ENCODE measurements at regions not wholly inside any gene's neighbourhood (a gene's known extent, or its start where the extent isn't known, plus 50 kb on each side); places are given as distances from the start of the nearest gene placed in this dataset.

DNA sequence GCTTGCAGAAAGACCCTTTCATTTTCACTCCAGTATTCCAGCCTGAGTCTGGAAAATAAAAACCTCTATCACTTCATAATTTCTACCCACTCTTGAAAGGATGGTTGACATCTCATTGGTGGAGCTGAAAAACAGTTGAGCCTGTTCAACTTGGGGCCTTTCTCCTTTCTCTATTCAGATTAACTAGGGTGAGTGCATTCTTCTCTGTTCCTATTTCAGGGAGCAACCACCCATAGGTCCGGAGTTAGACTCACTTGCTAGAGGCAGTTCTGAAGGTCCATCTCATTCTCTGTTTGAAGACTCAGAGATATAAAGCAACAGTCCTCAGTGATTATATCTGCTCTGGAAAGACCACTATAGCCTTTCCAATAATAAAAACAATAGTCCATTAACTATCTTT lies 167.9 kb upstream of the SPOPL start:
- Histone ChIP-seq H3K4me1 (ENCODE audit: control insufficient read depth in 1 of 2, low read depth in 2 of 2) (peaks cover 0 to 21% of the 10 kb centered on the region in 2 donors), H3K4me3 (no peak overlapping the region), H3K27me3 (replicated peaks; ENCODE audit: insufficient read depth) (no peaks in the 10 kb centered on the region), H3K36me3 (no peaks in the 10 kb centered on the region), H3K27ac (no peak overlapping the region), H3K9me3 (no peaks in the 10 kb centered on the region)
- ATAC-seq (ENCODE audit: insufficient number of reproducible peaks, low FRiP score, low read depth) (no peak), DNase-seq (ENCODE audit: low spot score) (no peak)
- TF ChIP-seq, protein P1, sequence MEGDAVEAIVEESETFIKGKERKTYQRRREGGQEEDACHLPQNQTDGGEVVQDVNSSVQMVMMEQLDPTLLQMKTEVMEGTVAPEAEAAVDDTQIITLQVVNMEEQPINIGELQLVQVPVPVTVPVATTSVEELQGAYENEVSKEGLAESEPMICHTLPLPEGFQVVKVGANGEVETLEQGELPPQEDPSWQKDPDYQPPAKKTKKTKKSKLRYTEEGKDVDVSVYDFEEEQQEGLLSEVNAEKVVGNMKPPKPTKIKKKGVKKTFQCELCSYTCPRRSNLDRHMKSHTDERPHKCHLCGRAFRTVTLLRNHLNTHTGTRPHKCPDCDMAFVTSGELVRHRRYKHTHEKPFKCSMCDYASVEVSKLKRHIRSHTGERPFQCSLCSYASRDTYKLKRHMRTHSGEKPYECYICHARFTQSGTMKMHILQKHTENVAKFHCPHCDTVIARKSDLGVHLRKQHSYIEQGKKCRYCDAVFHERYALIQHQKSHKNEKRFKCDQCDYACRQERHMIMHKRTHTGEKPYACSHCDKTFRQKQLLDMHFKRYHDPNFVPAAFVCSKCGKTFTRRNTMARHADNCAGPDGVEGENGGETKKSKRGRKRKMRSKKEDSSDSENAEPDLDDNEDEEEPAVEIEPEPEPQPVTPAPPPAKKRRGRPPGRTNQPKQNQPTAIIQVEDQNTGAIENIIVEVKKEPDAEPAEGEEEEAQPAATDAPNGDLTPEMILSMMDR (IDR thresholded peaks at IDR 0.05): no peak

DNA sequence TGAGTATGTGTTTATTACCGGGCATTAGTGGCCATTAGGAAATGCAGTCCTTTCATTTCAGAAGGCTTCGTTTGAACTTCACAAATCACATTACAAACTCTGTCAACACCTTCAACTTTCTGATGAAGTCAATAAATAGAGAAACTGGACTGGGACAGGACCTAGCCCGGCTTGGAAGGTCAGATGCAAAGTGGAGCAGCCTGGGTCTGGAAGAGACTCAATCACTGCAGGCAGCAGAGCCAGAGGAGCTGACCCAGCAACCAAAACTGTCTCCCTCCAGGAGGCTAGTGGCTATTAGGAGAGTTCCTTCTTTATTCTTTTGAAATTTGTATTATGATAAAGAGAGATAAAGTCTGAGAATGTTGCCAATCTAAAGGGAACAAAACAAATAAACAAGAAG lies 167.2 kb upstream of the SPOPL start:
- peaks cover 0 to 21% of the 10 kb centered on the region in 2 donors for H3K4me1 ChIP-seq (ENCODE audit: control insufficient read depth in 1 of 2, low read depth in 2 of 2)
- no peaks in the 10 kb centered on the region for H3K9me3 ChIP-seq
- H3K27me3 ChIP-seq (replicated peaks; ENCODE audit: insufficient read depth): no peaks in the 10 kb centered on the region
- ATAC-seq (ENCODE audit: insufficient number of reproducible peaks, low FRiP score, low read depth) (no peak), DNase-seq (ENCODE audit: low spot score) (no peak)
- no peak overlapping the region for H3K27ac ChIP-seq
- TF ChIP-seq, protein P1 (IDR thresholded peaks at IDR 0.05): no peak
- no peak overlapping the region for H3K4me3 ChIP-seq
- H3K36me3 ChIP-seq: no peaks in the 10 kb centered on the region

DNA sequence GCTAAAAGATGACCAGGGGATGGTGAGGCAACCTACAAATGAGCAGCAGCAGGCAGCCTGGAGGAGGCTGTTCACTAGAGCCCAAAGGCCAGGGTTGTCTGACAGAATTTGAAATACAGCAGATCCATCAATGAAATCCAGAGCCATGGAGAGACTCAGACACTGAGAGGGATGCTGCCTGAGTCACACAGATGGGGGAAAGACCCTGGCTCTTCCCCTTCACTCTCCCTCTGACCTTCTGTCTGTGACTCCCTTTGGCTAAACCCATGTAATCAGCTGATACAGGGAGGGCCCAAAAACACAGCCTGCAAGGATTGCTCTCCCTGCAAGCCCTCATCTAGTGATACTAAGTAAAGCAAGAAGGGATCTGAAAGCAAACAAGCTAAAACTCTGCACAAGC lies 166.5 kb upstream of the SPOPL start:
- no peaks in the 10 kb centered on the region for H3K27me3 ChIP-seq (replicated peaks; ENCODE audit: insufficient read depth)
- ATAC-seq (ENCODE audit: insufficient number of reproducible peaks, low FRiP score, low read depth): no peak
- no peaks in the 10 kb centered on the region for H3K9me3 ChIP-seq
- TF ChIP-seq, protein P1 (IDR thresholded peaks at IDR 0.05): no peak
- no peak overlapping the region for H3K4me3 ChIP-seq
- H3K36me3 ChIP-seq: no peaks in the 10 kb centered on the region
- H3K4me1 ChIP-seq (ENCODE audit: control insufficient read depth in 1 of 2, low read depth in 2 of 2): peaks cover 0 to 21% of the 10 kb centered on the region in 2 donors
- no peak overlapping the region for H3K27ac ChIP-seq
- DNase-seq (ENCODE audit: low spot score): no peak

DNA sequence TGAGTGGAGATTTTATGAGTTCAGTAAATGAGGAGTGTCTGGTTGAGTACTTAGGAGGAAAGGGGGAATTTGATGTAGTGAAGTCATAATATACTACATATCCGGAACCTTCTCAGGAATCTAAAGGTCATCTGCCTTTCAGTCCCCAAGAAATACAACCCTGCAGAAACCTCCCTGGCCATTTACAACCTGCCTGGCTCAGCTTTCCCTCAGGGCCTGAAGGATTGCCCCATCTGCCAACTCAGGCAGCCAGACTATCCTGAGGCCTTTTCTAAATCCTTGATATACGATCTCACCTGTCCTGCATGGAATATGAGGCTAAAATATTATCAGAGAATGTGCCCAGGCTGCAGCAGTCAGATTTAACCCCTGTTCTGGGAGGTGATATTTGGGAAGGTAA lies 165.4 kb upstream of the SPOPL start:
- Histone ChIP-seq H3K4me1 (ENCODE audit: control insufficient read depth in 1 of 2, low read depth in 2 of 2) (peaks cover 0 to 21% of the 10 kb centered on the region in 2 donors), H3K27ac (no peak overlapping the region), H3K9me3 (no peaks in the 10 kb centered on the region), H3K27me3 (replicated peaks; ENCODE audit: insufficient read depth) (no peaks in the 10 kb centered on the region), H3K4me3 (no peak overlapping the region), H3K36me3 (no peaks in the 10 kb centered on the region)
- no peak for ATAC-seq (ENCODE audit: insufficient number of reproducible peaks, low FRiP score, low read depth)
- TF ChIP-seq, protein P1 (IDR thresholded peaks at IDR 0.05): no peak
- DNase-seq (ENCODE audit: low spot score): no peak

DNA sequence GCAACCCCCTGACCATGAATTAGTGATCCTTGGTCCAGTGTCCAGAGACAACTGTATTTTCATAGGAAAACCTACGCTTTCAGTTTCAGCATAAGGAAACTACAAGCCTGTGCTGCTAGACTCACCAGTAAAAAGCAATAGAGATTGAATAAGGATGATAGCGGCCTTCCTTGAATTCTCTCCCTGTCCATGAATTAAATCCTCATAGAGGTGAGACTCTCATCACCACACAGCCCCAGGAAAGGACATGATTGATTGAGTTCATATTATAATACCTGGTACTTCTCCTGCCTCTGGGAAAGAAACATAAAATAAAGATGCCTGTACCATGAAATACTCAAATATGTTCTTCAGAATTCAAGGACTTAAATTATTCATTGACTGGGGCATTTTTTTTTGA lies 146.3 kb upstream of the SPOPL start:
- TF ChIP-seq, protein P1 (IDR thresholded peaks at IDR 0.05): no peak

More for the DNA sequence above, 146.3 kb upstream of the SPOPL start:
- DNase-seq (ENCODE audit: low spot score): no peak
- Histone ChIP-seq H3K36me3 (no peaks in the 10 kb centered on the region), H3K27ac (no peak overlapping the region), H3K4me3 (no peak overlapping the region), H3K4me1 (ENCODE audit: control insufficient read depth in 1 of 2, low read depth in 2 of 2) (peaks cover 6 to 11% of the 10 kb centered on the region in 2 donors), H3K9me3 (no peaks in the 10 kb centered on the region), H3K27me3 (replicated peaks; ENCODE audit: insufficient read depth) (no peaks in the 10 kb centered on the region)
- no peak for ATAC-seq (ENCODE audit: insufficient number of reproducible peaks, low FRiP score, low read depth)
